GM12873 (cell line): ENCODE measurements at regions not wholly inside any gene's neighbourhood (a gene's known extent, or its start where the extent isn't known, plus 50 kb on each side); places are given as distances from the start of the nearest gene placed in this dataset.

Source experiments
- CTCF ChIP-seq: IDR thresholded peaks from 2 replicates; pipeline ENCODE4 v1.5.1; 2012; ENCODE audit warnings: low read depth, mild to moderate bottlenecking, moderate library complexity, low read length, control low read depth; ENCODE audit not compliant: insufficient read depth; ENCODE audit errors: missing control alignments

- no peak for TF ChIP-seq CTCF
Measured at GRCh38 chr11:19536131-19536530, 176.5 kb upstream of the NAV2 start.

GRCh38 chr11:19530505-19530904 is 182.1 kb upstream of the NAV2 start:
- TF ChIP-seq CTCF = no peak

GRCh38 chr11:19526119-19526518 is 186.5 kb upstream of the NAV2 start:
- no peak for TF ChIP-seq CTCF

- no peak for TF ChIP-seq CTCF
Measured at GRCh38 chr11:19525714-19526113, 186.9 kb upstream of the NAV2 start.

GRCh38 chr11:19525276-19525675 is 187.4 kb upstream of the NAV2 start:
- TF ChIP-seq CTCF = no peak

GRCh38 chr11:19524171-19524671 is 188.4 kb upstream of the NAV2 start:
- TF ChIP-seq CTCF = no peak

- TF ChIP-seq CTCF = no peak
Measured at GRCh38 chr11:19520681-19521080, 192.0 kb upstream of the NAV2 start.
